IPS-20b (cell line): ENCODE measurements at regions not wholly inside any gene's neighbourhood (a gene's known extent, or its start where the extent isn't known, plus 50 kb on each side); places are given as distances from the start of the nearest gene placed in this dataset.

Experiments used
- H3K27ac ChIP-seq: one replicate; pipeline ENCODE4 v1.5.1; 2013; ENCODE audit warnings: low read length
- H3K27me3 ChIP-seq: 2 replicates; pipeline ENCODE4 v1.6.1; 2013; ENCODE audit warnings: mild to moderate bottlenecking, low read length, inconsistent platforms; ENCODE audit not compliant: insufficient read depth
- H3K36me3 ChIP-seq: 2 replicates; pipeline ENCODE4 v1.6.1; 2013; ENCODE audit warnings: low read depth, mild to moderate bottlenecking, inconsistent platforms, low read length, moderate library complexity; ENCODE audit not compliant: insufficient read depth
- H3K4me1 ChIP-seq: 2 replicates; pipeline ENCODE4 v1.6.1; 2013; ENCODE audit warnings: mild to moderate bottlenecking, control low read depth, inconsistent platforms, low read length, moderate library complexity; ENCODE audit not compliant: insufficient read depth
- H3K4me3 ChIP-seq: 2 replicates; pipeline ENCODE4 v1.5.1; 2013; ENCODE audit warnings: mild to moderate bottlenecking, low read length, inconsistent platforms
- H3K9ac ChIP-seq: 2 replicates; pipeline ENCODE4 v1.6.1; 2013; ENCODE audit warnings: low read depth, mild to moderate bottlenecking, inconsistent platforms, low read length, moderate library complexity
- H3K9me3 ChIP-seq: 2 replicates; pipeline ENCODE4 v1.6.1; 2013; ENCODE audit warnings: mild to moderate bottlenecking, low read depth, low read length, inconsistent platforms; ENCODE audit not compliant: insufficient read depth

DNA sequence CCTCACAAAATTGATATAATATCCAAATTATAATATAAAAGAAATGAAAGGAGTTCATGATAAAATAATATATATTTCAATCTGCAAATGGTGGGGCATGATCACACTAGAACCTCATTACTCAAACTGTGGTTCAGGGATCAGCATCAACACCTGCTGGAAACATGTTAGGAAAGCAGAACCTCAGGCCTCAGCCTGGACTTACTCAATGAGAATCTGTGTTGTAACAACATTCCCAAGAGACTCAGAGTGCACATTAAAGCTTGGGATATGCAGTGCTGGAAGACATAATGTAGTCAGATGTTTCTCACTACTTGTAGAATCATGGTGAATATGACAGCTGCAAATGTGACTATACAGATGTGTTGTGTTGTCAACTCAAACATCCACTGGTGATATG lies 81.7 kb upstream of the ITPRID1 start:
- H3K27me3 ChIP-seq: no peaks in the 10 kb centered on the region
- H3K36me3 ChIP-seq: no peaks in the 10 kb centered on the region
- no peak overlapping the region for H3K4me3 ChIP-seq
- no peaks in the 10 kb centered on the region for H3K4me1 ChIP-seq
- H3K27ac ChIP-seq: no peak overlapping the region
- no peak overlapping the region for H3K9ac ChIP-seq
- no peaks in the 10 kb centered on the region for H3K9me3 ChIP-seq

DNA sequence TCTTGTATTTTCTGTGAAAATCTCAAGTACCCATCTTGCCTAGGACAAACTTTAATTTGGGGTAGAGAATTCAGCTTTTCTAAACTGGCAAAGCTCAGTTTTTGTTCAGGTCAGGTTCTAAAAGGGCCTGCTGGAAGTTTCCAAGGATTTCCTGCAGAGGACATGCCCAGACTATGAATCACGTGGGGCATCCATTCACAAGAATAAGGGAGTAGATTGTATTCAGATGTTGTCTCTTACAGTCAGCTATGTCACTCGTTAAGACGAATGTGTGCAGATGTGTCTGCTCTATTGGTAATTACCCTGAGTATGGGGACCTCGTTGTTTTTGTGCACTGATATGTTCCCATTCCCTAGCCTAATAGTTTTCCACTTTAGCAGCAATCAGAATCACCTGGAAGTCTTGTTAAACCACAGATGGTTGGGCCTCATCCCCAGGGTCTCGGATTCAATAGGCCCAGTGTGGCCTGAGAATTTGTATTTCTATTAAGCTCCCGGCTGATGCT lies 81.0 kb upstream of the ITPRID1 start:
- H3K27me3 ChIP-seq: no peaks in the 10 kb centered on the region
- H3K27ac ChIP-seq: no peak overlapping the region
- H3K9me3 ChIP-seq: no peaks in the 10 kb centered on the region
- H3K36me3 ChIP-seq: no peaks in the 10 kb centered on the region
- H3K4me3 ChIP-seq: no peak overlapping the region
- no peaks in the 10 kb centered on the region for H3K4me1 ChIP-seq
- H3K9ac ChIP-seq: no peak overlapping the region

DNA sequence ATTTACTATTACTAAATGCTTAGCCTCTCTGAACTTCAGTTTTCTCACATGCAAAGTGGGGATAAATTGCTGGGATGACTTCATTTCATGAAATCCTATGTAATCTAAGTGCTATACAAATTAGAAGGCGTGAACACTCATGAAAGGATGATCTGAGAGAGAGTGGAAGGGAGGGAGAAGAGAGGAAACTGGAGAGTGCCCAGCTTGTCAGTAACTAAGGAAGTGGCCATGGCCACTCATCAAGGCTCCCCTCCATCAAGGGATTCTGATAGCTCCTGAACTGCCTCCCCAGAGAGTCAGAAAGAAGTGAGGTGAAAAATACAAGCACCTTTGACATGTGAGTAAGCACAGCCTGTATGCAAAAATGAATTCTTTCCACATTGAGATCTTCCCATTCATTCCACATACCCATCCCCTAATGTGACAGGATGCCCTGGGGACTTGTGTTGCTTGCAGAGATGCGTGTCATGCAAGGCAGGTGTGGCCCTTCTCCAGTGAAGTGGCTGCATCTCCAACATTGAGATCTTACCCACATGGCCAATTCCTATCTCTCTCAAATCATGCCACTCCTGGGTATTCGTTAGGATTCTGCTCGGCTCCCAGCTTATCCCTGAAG lies 76.5 kb upstream of the ITPRID1 start:
- no peaks in the 10 kb centered on the region for H3K36me3 ChIP-seq

DNA sequence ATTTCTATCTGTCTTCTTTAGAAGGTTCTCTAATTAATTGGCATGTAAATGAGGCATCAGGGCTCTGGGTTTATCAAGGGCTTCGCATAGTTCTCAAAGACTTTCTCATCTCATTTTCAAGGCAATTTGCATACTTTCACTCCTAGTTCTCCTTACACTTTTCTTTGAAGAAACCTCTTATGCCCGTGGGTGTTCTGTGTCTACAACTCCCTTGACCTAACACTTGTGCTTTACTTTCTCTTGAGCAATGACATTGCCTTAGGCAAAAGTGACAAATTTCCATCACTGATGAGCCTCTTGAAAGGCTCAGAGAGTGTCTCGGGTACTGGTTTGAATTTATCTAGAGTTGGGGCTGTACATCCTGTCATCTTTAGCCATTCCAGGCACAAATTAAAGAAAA lies 74.7 kb upstream of the ITPRID1 start:
- Histone ChIP-seq H3K4me1 (no peaks in the 10 kb centered on the region), H3K27ac (no peak overlapping the region), H3K27me3 (no peaks in the 10 kb centered on the region), H3K9me3 (no peaks in the 10 kb centered on the region), H3K36me3 (no peaks in the 10 kb centered on the region), H3K4me3 (no peak overlapping the region), H3K9ac (no peak overlapping the region)

More for the DNA sequence above, 76.5 kb upstream of the ITPRID1 start:
- no peaks in the 10 kb centered on the region for H3K27me3 ChIP-seq
- H3K4me3 ChIP-seq: no peak overlapping the region
- H3K4me1 ChIP-seq: no peaks in the 10 kb centered on the region
- H3K9me3 ChIP-seq: no peaks in the 10 kb centered on the region
- H3K27ac ChIP-seq: no peak overlapping the region
- H3K9ac ChIP-seq: no peak overlapping the region

DNA sequence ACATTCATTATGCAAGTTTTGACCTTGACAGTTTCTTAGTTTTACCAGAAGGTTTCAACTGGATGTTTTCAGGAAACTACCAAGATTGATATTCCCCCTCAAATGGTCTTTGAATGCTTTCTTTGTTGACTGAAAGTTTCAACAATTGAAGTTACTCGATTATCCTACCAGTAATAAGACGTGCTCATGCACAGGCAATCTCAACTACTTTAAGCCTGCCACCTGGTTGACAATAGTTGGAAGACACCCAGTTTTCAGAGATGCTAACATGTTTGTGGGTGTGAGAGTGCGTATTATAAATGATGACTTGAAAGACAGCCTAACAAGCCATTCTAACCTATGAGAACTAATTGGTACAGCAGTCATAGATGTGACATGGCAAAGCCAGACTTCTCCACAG lies 73.4 kb upstream of the ITPRID1 start:
- no peaks in the 10 kb centered on the region for H3K4me1 ChIP-seq

DNA sequence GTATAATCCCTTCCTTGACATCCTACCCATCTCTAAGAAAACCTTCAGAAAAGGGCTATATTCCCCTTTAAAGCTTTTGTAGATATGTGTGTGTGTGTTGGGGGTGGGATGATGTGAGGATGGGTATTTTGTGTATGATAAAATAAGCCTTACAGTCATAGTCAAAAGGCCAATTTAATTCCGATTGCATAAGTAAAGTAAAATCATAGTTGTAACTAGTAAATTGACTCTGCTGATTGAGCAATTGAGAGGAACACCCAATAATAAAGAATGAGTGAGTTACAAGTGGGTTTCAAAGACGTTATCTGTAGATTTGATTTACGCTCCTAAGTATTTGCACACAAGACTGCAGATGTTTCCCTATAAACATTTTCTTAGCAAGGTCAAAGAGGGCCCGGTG lies 71.3 kb upstream of the ITPRID1 start:
- Histone ChIP-seq H3K4me3 (no peak overlapping the region), H3K9me3 (no peaks in the 10 kb centered on the region), H3K27ac (no peak overlapping the region), H3K9ac (no peak overlapping the region), H3K27me3 (no peaks in the 10 kb centered on the region), H3K36me3 (no peaks in the 10 kb centered on the region), H3K4me1 (no peaks in the 10 kb centered on the region)

More for the DNA sequence above, 73.4 kb upstream of the ITPRID1 start:
- H3K4me3 ChIP-seq: no peak overlapping the region
- no peaks in the 10 kb centered on the region for H3K27me3 ChIP-seq
- no peaks in the 10 kb centered on the region for H3K9me3 ChIP-seq
- no peak overlapping the region for H3K9ac ChIP-seq
- H3K27ac ChIP-seq: no peak overlapping the region
- H3K36me3 ChIP-seq: no peaks in the 10 kb centered on the region

DNA sequence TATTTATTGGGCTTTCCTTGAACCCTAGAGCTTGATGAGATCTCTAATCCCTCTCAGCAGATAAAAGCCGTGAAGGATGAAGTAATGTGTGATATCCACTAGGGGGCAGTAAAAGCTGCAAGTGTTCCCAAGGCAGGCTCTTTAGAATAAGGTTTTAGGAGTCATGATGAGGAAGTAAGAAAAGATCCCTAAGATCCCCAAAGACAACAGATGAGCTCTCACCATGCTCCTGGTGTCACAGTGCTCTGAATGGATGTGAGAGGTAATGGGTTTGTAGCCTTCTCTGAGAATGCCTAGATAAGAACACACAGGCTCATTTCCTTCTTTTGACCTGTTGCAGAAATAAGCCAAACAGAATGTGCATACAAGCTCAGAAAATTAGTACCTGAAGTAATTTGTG lies 70.4 kb upstream of the ITPRID1 start:
- Histone ChIP-seq H3K4me1 (no peaks in the 10 kb centered on the region), H3K36me3 (no peaks in the 10 kb centered on the region), H3K27ac (no peak overlapping the region), H3K27me3 (no peaks in the 10 kb centered on the region), H3K9ac (no peak overlapping the region), H3K9me3 (no peaks in the 10 kb centered on the region), H3K4me3 (no peak overlapping the region)

DNA sequence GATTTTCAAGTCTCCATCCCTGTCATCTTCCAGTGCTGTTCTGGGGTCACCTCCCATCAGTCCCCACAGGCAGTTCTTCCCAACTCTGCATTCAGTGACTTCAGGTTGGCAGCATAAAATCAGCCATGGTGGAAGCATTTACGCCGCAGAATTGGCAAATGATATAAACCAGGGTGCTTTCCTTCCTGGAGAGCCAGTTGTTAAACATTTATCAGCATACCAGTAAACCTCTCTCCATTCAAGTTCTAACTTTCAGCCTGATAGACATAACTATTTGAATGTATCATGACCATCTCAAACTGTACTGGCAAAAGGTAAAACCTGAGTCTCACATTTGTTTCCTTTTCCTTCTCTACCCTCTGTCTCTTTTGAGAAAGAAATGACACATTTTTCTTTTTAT lies 69.7 kb upstream of the ITPRID1 start:
- Histone ChIP-seq H3K9ac (no peak overlapping the region), H3K36me3 (no peaks in the 10 kb centered on the region), H3K4me3 (no peak overlapping the region), H3K27me3 (peaks cover 1% of the 10 kb centered on the region; the same call in 1 of the 2 replicates), H3K4me1 (no peaks in the 10 kb centered on the region), H3K9me3 (no peaks in the 10 kb centered on the region), H3K27ac (no peak overlapping the region)

DNA sequence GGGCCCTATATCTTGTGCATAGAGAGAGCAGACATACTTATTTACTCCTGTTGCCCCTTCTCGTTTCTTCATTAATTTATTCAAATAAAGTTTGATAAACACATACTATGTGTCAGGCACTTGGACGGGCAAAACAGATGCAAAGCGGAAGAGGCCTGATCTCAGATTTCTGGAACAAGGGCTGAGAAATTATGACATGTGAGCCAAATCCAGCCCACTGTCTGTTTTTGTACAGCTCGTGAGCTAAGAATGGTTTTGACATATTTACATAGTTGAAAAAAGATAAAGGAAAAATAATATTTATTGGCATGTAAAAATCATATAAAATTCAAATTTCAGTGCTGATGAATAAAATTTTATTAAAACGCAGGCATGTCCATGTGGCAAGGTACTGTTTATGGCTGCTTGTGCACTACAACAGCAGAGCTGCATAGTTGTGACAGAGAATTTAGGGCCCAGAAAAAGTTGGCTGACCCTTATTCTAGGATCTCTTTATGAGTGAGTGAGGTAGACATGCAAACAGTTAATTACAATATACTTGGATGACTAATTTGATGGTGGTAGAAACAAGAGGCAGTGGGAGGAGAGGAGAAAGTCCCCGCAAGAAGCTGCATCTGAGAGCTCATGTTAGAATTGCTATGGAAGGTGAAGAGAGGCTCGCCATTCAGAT lies 68.1 kb upstream of the ITPRID1 start:
- H3K9ac ChIP-seq: no peak overlapping the region
- H3K4me3 ChIP-seq: no peak overlapping the region
- H3K9me3 ChIP-seq: no peaks in the 10 kb centered on the region
- H3K27me3 ChIP-seq: peaks cover 3% of the 10 kb centered on the region; the same call in 1 of the 2 replicates
- no peaks in the 10 kb centered on the region for H3K36me3 ChIP-seq
- H3K27ac ChIP-seq: no peak overlapping the region
- no peaks in the 10 kb centered on the region for H3K4me1 ChIP-seq

DNA sequence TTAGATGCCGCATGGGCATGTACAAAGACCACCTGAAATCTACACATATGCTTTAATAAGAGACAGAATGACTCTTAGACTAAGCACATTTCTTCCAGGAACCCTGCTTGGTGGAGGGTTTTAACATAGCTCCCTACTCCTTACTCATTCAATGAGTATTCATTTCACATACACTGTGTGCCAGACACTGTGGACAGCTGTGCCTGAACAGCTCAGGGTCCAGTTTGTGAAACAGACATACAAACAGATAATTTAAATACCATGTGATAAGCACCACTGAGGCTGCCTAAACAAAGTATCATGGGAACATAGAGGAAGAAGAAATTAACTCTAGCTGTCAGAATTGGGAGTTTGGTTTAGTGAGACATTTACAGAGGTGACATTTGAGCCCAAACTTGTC lies 65.2 kb upstream of the ITPRID1 start:
- no peak overlapping the region for H3K4me3 ChIP-seq
- H3K27ac ChIP-seq: no peak overlapping the region

DNA sequence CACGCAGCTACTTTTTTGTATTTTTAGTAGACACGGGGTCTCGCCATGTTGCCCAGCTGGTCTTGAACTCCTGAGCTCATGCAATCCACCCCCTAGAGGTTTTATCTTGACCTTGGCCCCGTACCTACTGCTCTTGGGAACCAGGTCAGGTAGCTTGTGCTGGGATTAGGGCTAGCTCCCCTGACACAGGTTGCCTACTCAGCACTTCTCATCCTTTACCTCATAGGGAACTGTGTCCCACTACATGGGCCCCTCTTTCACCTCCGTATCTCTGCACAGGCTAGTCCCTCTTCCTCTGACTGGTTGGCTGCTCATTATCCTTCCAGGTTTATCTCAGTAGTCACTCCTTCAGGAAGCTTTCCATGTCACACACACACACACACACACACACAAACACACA lies 58.0 kb upstream of the ITPRID1 start:
- H3K9me3 ChIP-seq: no peaks in the 10 kb centered on the region
- no peaks in the 10 kb centered on the region for H3K36me3 ChIP-seq
- peaks cover 3% of the 10 kb centered on the region; the same call in 1 of the 2 replicates for H3K4me1 ChIP-seq
- peaks cover 84% of the 10 kb centered on the region for H3K27me3 ChIP-seq
- no peak overlapping the region for H3K4me3 ChIP-seq
- H3K9ac ChIP-seq: no peak overlapping the region
- no peak overlapping the region for H3K27ac ChIP-seq

More for the DNA sequence above, 65.2 kb upstream of the ITPRID1 start:
- peaks cover 16% of the 10 kb centered on the region; the same call in 1 of the 2 replicates for H3K27me3 ChIP-seq
- no peaks in the 10 kb centered on the region for H3K9me3 ChIP-seq
- no peak overlapping the region for H3K9ac ChIP-seq
- no peaks in the 10 kb centered on the region for H3K36me3 ChIP-seq
- H3K4me1 ChIP-seq: no peaks in the 10 kb centered on the region
